H1 (cell line): ENCODE measurements at regions not wholly inside any gene's neighbourhood (a gene's known extent, or its start where the extent isn't known, plus 50 kb on each side); places are given as distances from the start of the nearest gene placed in this dataset.
A peak's percentile ranks its signal among the peaks of the same experiment; 100 is the strongest.

Experiments
- CTCF ChIA-PET: fragments of 300-600 bp; sonication (Branson Sonifier 250); formaldehyde crosslinking; loops from one replicate; lab custom pipeline; 2021; ENCODE audit not compliant: partially characterized antibody; lab: Charles Lee
- POLR2A ChIA-PET: fragments of 300-600 bp; sonication (Branson Sonifier 250); formaldehyde crosslinking; loops from one replicate; lab custom pipeline; 2021; ENCODE audit warnings: inconsistent platforms; ENCODE audit not compliant: partially characterized antibody; lab: Charles Lee
- DNase-seq, 2 experiments: peaks; one replicate each; pipeline versions ENCODE4 v3.0.0 to v3.0.0-alpha.2; 2010 to 2022; ENCODE audit warnings: low spot score in 2 of 2, low read depth in 1 of 2, mixed read lengths in 1 of 2
- FAIRE-seq: peaks from 2 replicates; lab custom pipeline; 2011; peaks lifted over from hg19 to GRCh38; lab: Jason Lieb, UNC
- H2AFZ ChIP-seq: 2 replicates; pipeline ENCODE4 v1.8.1; 2012; ENCODE audit warnings: low read length, inconsistent platforms
- H2AK5ac ChIP-seq: 2 replicates; pipeline ENCODE4 v1.6.1; 2013; ENCODE audit warnings: low read depth, low read length
- H2BK120ac ChIP-seq: replicated peaks from 2 replicates; pipeline ENCODE3; 2013; ENCODE audit warnings: low read depth, low read length, inconsistent platforms
- H2BK12ac ChIP-seq: 2 replicates; pipeline ENCODE4 v1.6.1; 2013; ENCODE audit warnings: low read depth, low read length
- H2BK15ac ChIP-seq: 2 replicates; pipeline ENCODE4 v1.6.1; 2013; ENCODE audit warnings: low read length
- H2BK20ac ChIP-seq: 2 replicates; pipeline ENCODE4 v1.6.1; 2013; ENCODE audit warnings: low read length
- H2BK5ac ChIP-seq: 2 replicates; pipeline ENCODE4 v1.6.1; 2013; ENCODE audit warnings: low read depth, low read length
- H3K14ac ChIP-seq: 2 replicates; pipeline ENCODE4 v1.6.1; 2013; ENCODE audit warnings: inconsistent platforms; ENCODE audit not compliant: insufficient read length
- H3K18ac ChIP-seq: 2 replicates; pipeline ENCODE4 v1.6.1; 2013; ENCODE audit warnings: low read length; ENCODE audit errors: extremely low read depth
- H3K23ac ChIP-seq: 2 replicates; pipeline ENCODE4 v1.6.1; 2013; ENCODE audit warnings: inconsistent platforms; ENCODE audit not compliant: insufficient read length
- H3K23me2 ChIP-seq: 2 replicates; pipeline ENCODE4 v1.6.1; 2013; ENCODE audit warnings: low read depth, low read length
- H3K27ac ChIP-seq: 2 replicates; pipeline ENCODE4 v1.6.1; 2011; ENCODE audit warnings: low read depth, low read length, inconsistent platforms
- H3K27me3 ChIP-seq, 4 experiments: replicated peaks in 1 of 4; 1 replicate in 1 of 4; 2 replicates in 3 of 4; pipeline versions ENCODE4 v1.6.1 to v1.8.1; 2011 to 2013; ENCODE audit warnings: low read length in 3 of 4, mild to moderate bottlenecking in 3 of 4, inconsistent platforms in 2 of 4, mixed read lengths in 2 of 4, moderate library complexity in 1 of 4; ENCODE audit not compliant: control insufficient read depth in 3 of 4, insufficient read depth in 3 of 4; ENCODE audit errors: extremely low read depth in 1 of 4
- H3K36me3 ChIP-seq, 4 experiments: 2 replicates each; pipeline versions ENCODE4 v1.6.1 to v1.8.1; 2011 to 2013; ENCODE audit warnings: mild to moderate bottlenecking in 4 of 4, low read length in 3 of 4, moderate library complexity in 2 of 4, control low read depth in 1 of 4, inconsistent platforms in 1 of 4; ENCODE audit not compliant: insufficient read depth in 4 of 4, control insufficient read depth in 2 of 4
- H3K4ac ChIP-seq: replicated peaks from 2 replicates; pipeline ENCODE3; 2013; ENCODE audit warnings: low read length, low read depth, mixed read lengths, inconsistent platforms; ENCODE audit not compliant: insufficient read length
- H3K4me1 ChIP-seq, 4 experiments: replicated peaks in 1 of 4; 1 replicate in 1 of 4; 2 replicates in 3 of 4; pipeline versions ENCODE4 v1.6.1 to v1.8.1; 2011 to 2013; ENCODE audit warnings: low read length in 3 of 4, inconsistent platforms in 2 of 4, mixed read lengths in 1 of 4; ENCODE audit not compliant: insufficient read depth in 4 of 4, control insufficient read depth in 3 of 4
- H3K4me2 ChIP-seq, 2 experiments: 2 replicates each; pipeline versions ENCODE4 v1.6.1 to v1.8.1; 2011 to 2013; ENCODE audit warnings: low read depth in 2 of 2, low read length in 2 of 2, control low read depth in 1 of 2, inconsistent platforms in 1 of 2, mild to moderate bottlenecking in 1 of 2; ENCODE audit not compliant: insufficient read depth in 1 of 2
- H3K4me3 ChIP-seq, 4 experiments: fragments of 200-600, 300-600 bp in 1 of 4; sonication (generic), shearing (Covaris generic), sonication (Bioruptor Twin) in 1 of 4; 2 replicates each; pipeline versions ENCODE4 v1.5.1 to v1.8.1; 2011 to 2016; ENCODE audit warnings: low read length in 4 of 4, low read depth in 3 of 4, control low read depth in 2 of 4, inconsistent platforms in 2 of 4, mild to moderate bottlenecking in 2 of 4, mixed read lengths in 1 of 4, moderate library complexity in 1 of 4; ENCODE audit not compliant: insufficient read depth in 2 of 4; ENCODE audit errors: extremely low read depth in 1 of 4
- H3K56ac ChIP-seq: replicated peaks from 2 replicates; pipeline ENCODE3; 2013; ENCODE audit warnings: low read depth, mild to moderate bottlenecking, mixed read lengths, low read length, inconsistent platforms; ENCODE audit not compliant: insufficient read length
- H3K79me1 ChIP-seq: 2 replicates; pipeline ENCODE4 v1.6.1; 2013; ENCODE audit warnings: low read depth, low read length, control low read depth
- H3K79me2 ChIP-seq, 2 experiments: 2 replicates each; pipeline versions ENCODE4 v1.6.1 to v1.8.1; 2012 to 2013; ENCODE audit warnings: low read length in 2 of 2, mild to moderate bottlenecking in 2 of 2, inconsistent platforms in 1 of 2; ENCODE audit not compliant: insufficient read depth in 2 of 2, control insufficient read depth in 1 of 2
- H3K9ac ChIP-seq, 4 experiments: replicated peaks in 1 of 4; 1 replicate in 1 of 4; 2 replicates in 3 of 4; pipeline versions ENCODE4 v1.6.1 to v1.8.1; 2011 to 2013; ENCODE audit warnings: low read depth in 3 of 4, low read length in 3 of 4, control low read depth in 2 of 4, mild to moderate bottlenecking in 2 of 4, moderate library complexity in 2 of 4, inconsistent platforms in 1 of 4; ENCODE audit errors: extremely low read depth in 1 of 4
- H3K9me3 ChIP-seq, 2 experiments: 2 replicates each; pipeline versions ENCODE4 v1.6.1 to v1.8.1; 2012 to 2013; ENCODE audit warnings: mild to moderate bottlenecking in 2 of 2, moderate library complexity in 2 of 2, control low read depth in 1 of 2, inconsistent platforms in 1 of 2, low read depth in 1 of 2, low read length in 1 of 2, mixed read lengths in 1 of 2; ENCODE audit not compliant: insufficient read depth in 2 of 2
- H4K20me1 ChIP-seq, 2 experiments: replicated peaks in 1 of 2; 2 replicates each; pipeline versions ENCODE3 to v1.8.1; 2011 to 2013; ENCODE audit warnings: inconsistent platforms in 2 of 2, low read length in 2 of 2, mild to moderate bottlenecking in 1 of 2; ENCODE audit not compliant: insufficient read depth in 2 of 2, control insufficient read depth in 1 of 2
- H4K5ac ChIP-seq: 2 replicates; pipeline ENCODE4 v1.6.1; 2013; ENCODE audit warnings: low read length, low read depth, mixed read lengths, inconsistent platforms; ENCODE audit not compliant: insufficient read length
- H4K8ac ChIP-seq: 2 replicates; pipeline ENCODE4 v1.8.0; 2013; ENCODE audit warnings: mild to moderate bottlenecking, moderate library complexity, low read length, inconsistent platforms; ENCODE audit not compliant: insufficient read depth; ENCODE audit errors: extremely low read depth
- H4K91ac ChIP-seq: replicated peaks from 2 replicates; pipeline ENCODE3; 2013; ENCODE audit warnings: low read length, mixed read lengths, inconsistent platforms; ENCODE audit not compliant: insufficient read length
- CBX8 ChIP-seq: fragments of 300-800, 300-1000 bp; sonication (generic); IDR thresholded peaks from 2 replicates; pipeline ENCODE4 v1.7.1; 2016; ENCODE audit warnings: low read depth, low read length, borderline replicate concordance
- CREB1 ChIP-seq: IDR thresholded peaks from 2 replicates; pipeline ENCODE4 v1.6.1; 2012; ENCODE audit warnings: inconsistent platforms
- EP300 ChIP-seq, 2 experiments: IDR thresholded peaks; 1 replicate in 1 of 2; 2 replicates in 1 of 2; pipeline ENCODE4 v1.6.1; 2011 to 2012; ENCODE audit warnings: low read depth in 2 of 2, low read length in 2 of 2, mild to moderate bottlenecking in 2 of 2, borderline replicate concordance in 1 of 2, inconsistent platforms in 1 of 2, moderate library complexity in 1 of 2
- EZH2 ChIP-seq: fragments of 200-600 bp; sonication (generic); IDR thresholded peaks from 2 replicates; pipeline ENCODE4 v1.7.1; 2012; ENCODE audit warnings: low read depth, mild to moderate bottlenecking, moderate library complexity, low read length, inconsistent platforms; ENCODE audit not compliant: severe bottlenecking
- JUN ChIP-seq: IDR thresholded peaks from 2 replicates; pipeline ENCODE4 v1.6.1; 2011; ENCODE audit warnings: low read depth, mild to moderate bottlenecking, improper control_type of control experiment, low read length
- PHF8 ChIP-seq: fragments of 200-600 bp; sonication (generic); conservative IDR thresholded peaks from 2 replicates; pipeline ENCODE4 v1.7.1; 2012; ENCODE audit warnings: low read depth, mild to moderate bottlenecking, inconsistent platforms, low read length, moderate library complexity
- POLR2A ChIP-seq, 2 experiments: IDR thresholded peaks; 1 replicate in 1 of 2; 2 replicates in 1 of 2; pipeline ENCODE4 v1.6.1; 2011; ENCODE audit warnings: low read depth in 2 of 2, low read length in 2 of 2, mild to moderate bottlenecking in 2 of 2; ENCODE audit errors: control extremely low read depth in 1 of 2
- RAD21 ChIP-seq, 2 experiments: IDR thresholded peaks in 1 of 2; conservative IDR thresholded peaks in 1 of 2; 2 replicates each; pipeline ENCODE4 v1.6.1; 2011; ENCODE audit warnings: low read depth in 2 of 2, low read length in 2 of 2, improper control_type of control experiment in 1 of 2, inconsistent platforms in 1 of 2, mild to moderate bottlenecking in 1 of 2, moderate library complexity in 1 of 2
- SAP30 ChIP-seq: fragments of 300-600 bp; sonication (generic); IDR thresholded peaks from 2 replicates; pipeline ENCODE4 v1.7.1; 2012; ENCODE audit warnings: low read length, moderate library complexity, mild to moderate bottlenecking, inconsistent platforms; ENCODE audit not compliant: insufficient read depth, insufficient replicate concordance
- SIX5 ChIP-seq: IDR thresholded peaks from 2 replicates; pipeline ENCODE4 v1.6.1; 2011; ENCODE audit warnings: mild to moderate bottlenecking, low read depth, low read length
- SP1 ChIP-seq: IDR thresholded peaks from 2 replicates; pipeline ENCODE4 v1.6.1; 2011; ENCODE audit warnings: low read depth, low read length
- TBP ChIP-seq: IDR thresholded peaks from 2 replicates; pipeline ENCODE4 v1.6.1; 2011; ENCODE audit warnings: low read depth, low read length, improper control_type of control experiment
- YY1 ChIP-seq: IDR thresholded peaks from 2 replicates; pipeline ENCODE4 v1.6.1; 2011; ENCODE audit warnings: low read depth, mild to moderate bottlenecking, low read length
- WGBS, 2 experiments: shearing (Covaris generic) in 1 of 2; methylation state at CpG; one replicate each; pipeline versions ENCODE4 v1.1.6 to v1.1.7; 2013 to 2015; ENCODE audit warnings: low lambda C conversion rate in 2 of 2, mixed read lengths in 2 of 2, inconsistent platforms in 1 of 2, low coverage in 1 of 2, missing lambda C conversion rate in 1 of 2; ENCODE audit not compliant: insufficient replicate concordance in 2 of 2, insufficient coverage in 1 of 2, insufficient read length in 1 of 2; ENCODE audit errors: extremely low coverage in 1 of 2, missing lambda C conversion rate in 1 of 2; 5-methylcytosine and 5-hydroxymethylcytosine counted together

DNA sequence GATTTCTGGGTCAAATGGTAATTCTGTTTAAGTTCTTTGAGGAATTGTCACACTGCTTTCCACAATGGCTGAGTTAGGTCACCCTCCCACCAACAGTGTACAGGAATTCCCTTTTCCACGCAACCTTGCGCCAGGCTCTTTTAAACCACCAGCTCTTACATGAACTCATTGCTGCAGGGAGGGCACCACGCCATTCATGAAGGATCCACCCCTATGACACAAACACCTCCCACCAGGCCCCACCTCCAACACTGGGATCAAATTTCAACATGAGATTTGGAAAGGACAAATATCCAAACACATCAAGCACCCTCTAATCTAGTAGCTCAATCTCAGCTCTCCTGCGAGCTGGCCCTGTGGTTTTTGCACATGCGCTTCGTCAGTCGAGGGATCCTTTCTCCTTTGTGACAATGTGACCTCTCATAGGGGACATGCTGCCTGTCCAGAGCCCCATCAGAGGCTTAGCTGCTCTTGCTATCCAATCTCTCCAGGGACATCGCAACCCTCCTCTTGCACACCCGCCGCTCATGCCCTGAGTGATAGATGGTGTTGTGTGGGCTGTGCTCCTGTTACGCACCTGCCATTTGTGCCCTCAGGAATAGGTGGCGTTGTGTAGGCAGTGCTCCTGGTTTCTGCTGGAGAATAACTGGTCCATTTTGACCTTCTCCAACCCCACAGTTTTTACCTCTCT is 328.0 kb downstream of the UQCRFS1 start:
- Histone ChIP-seq H3K9ac (no peak overlapping the region), H2BK12ac (peak overlapping the region; percentile 96; the same call in 1 of the 2 replicates), H4K5ac (no peak overlapping the region), H4K8ac (no peak overlapping the region), H3K79me1 (no peaks in the 10 kb centered on the region), H2AK5ac (no peak overlapping the region), H3K23me2 (no peaks in the 10 kb centered on the region), H3K4ac (no peak overlapping the region), H4K20me1 (no peaks in the 10 kb centered on the region), H3K27ac (no peak overlapping the region), H2BK5ac (peak overlapping the region; percentile 63; the same call in 1 of the 2 replicates), H3K27me3 (no peaks in the 10 kb centered on the region), H3K9me3 (no peaks in the 10 kb centered on the region), H3K4me2 (no peak overlapping the region; a peak in 1 of 4 replicates), H3K14ac (no peak overlapping the region), H3K56ac (no peak overlapping the region), H3K4me1 (peaks cover 7 to 24% (median 17%) of the 10 kb centered on the region in 4 experiments), H4K91ac (peak overlapping the region; percentile 12), H3K18ac (peak overlapping the region; percentile 40; the same call in 1 of the 2 replicates), H2BK20ac (no peak overlapping the region), H3K79me2 (no peaks in the 10 kb centered on the region), H3K4me3 (no peak overlapping the region), H3K36me3 (no peaks in the 10 kb centered on the region), H3K23ac (no peak overlapping the region), H2BK15ac (peak overlapping the region; percentile 76; the same call in 1 of the 2 replicates), H2AFZ (no peak overlapping the region), H2BK120ac (no peak overlapping the region)
- WGBS, 2 experiments, result 63% methylated on average over 12 of the region's 12 CpGs; no CpG with 5 or more reads in 1 of the 2 experiments
- POLR2A ChIA-PET, result no interaction called here
- CTCF ChIA-PET, result no interaction called here
- FAIRE-seq, result no peak
- DNase-seq, result no peak
- TF ChIP-seq SP1 (no peak), EZH2 (no peak), PHF8 (no peak), CREB1 (no peak), SAP30 (no peak), POLR2A (IDR thresholded peaks at IDR 0.05; ENCODE audit: control extremely low read depth in 1 of 2, low read depth in 2 of 2, low read length in 2 of 2) (no peak), TBP (no peak), YY1 (no peak), SIX5 (no peak), EP300 (IDR thresholded peaks at IDR 0.05; ENCODE audit: borderline replicate concordance in 1 of 2, low read depth in 2 of 2, low read length in 2 of 2) (no peak), RAD21 (IDR thresholded peaks at IDR 0.05 in 1 of 2, conservative IDR thresholded peaks at IDR 0.05 in 1 of 2; ENCODE audit: low read depth in 2 of 2, low read length in 2 of 2) (no peak), JUN (no peak), CBX8 (no peak)
